CD4-positive, alpha-beta T cell treated with Interleukin-4 for 4 hours (primary cell): ENCODE measurements at regions not wholly inside any gene's neighbourhood (a gene's known extent, or its start where the extent isn't known, plus 50 kb on each side); places are given as distances from the start of the nearest gene placed in this dataset.

Experiments used
- DNase-seq: peaks from one replicate; pipeline ENCODE4 v3.0.0-alpha.2; 2020

DNA sequence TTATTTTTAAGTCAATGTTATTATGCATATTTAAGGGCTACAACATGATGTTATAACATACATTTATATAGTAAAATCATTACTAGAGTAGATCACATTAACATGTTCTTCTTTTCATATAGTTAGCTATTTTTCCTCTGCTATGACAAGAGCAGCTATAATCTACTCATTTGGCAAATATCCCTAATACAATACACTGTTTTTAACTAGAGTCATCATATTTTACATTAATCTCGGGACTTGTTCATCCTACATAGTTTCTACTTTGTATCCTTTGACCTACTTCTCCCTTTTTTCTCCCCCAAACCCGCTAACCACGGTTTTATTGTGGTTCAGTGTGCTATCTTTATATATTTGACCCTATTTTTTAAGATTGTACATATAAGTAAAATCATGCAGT lies 249.0 kb downstream of the EPM2A start:
- no peak for DNase-seq

DNA sequence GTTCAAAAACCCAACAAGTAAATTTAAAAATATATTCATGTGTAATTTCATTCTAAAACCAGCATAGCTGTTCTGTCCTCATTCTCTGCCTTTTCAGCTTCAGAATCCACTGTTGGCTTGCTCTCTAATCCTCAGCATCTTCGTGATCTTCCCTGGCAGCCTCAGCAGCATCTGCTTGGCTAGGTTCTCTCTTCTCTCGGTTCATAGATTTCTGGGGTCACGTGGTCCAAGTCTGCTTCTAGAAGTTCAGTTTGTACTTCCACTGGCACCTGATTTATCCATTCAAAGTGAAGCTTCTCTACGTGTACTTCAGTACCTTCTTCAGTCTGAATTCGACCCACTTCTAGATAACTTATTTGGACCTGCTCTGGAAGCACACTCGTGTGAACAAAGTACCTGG lies 245.7 kb downstream of the EPM2A start:
- no peak for DNase-seq

DNA sequence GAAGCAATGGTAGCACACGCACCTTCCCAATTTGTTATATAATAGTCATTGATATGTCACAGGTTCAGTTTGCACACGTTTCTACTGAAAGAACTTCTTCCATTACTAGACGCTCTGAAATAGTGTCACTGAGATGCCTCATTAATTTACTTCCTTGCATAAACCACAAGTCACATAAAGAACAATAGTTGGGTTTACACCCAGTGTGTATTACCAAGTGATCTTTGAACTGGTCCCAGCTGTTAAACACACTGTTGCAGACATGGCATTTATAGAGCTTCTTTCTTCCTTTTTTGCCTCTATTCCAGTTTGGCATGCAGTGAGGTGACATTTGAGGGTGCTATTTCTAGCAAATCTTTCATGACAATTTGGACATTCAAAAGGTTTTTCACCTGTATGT lies 245.3 kb downstream of the EPM2A start:
- no peak for DNase-seq

DNA sequence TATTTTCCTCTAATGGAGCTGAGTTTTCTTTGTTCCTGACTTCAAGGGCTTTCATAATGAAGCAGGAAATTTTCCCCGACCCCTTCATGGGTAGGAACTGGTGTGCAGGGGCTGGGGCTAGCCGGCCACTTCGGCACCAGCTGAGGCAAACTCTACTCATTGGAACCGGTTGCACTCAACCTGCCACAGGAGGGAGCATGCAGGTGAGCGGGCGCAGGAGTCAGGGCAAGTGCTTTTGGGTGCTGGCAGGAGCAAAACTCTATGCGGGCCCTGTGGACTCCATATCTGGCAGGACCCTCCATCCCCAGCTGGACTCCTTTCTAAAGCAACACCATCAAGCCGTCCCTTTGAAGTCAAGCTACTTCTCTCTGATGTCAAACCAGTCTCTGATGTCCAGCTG lies 244.2 kb downstream of the EPM2A start:
- no peak for DNase-seq

GRCh38 chr6:145497006-145497405 lies 238.3 kb downstream of the EPM2A start:
- no peak for DNase-seq

- DNase-seq, result no peak
These were observed 236.9 kb downstream of the EPM2A start for GRCh38 chr6:145498425-145498824.

DNA sequence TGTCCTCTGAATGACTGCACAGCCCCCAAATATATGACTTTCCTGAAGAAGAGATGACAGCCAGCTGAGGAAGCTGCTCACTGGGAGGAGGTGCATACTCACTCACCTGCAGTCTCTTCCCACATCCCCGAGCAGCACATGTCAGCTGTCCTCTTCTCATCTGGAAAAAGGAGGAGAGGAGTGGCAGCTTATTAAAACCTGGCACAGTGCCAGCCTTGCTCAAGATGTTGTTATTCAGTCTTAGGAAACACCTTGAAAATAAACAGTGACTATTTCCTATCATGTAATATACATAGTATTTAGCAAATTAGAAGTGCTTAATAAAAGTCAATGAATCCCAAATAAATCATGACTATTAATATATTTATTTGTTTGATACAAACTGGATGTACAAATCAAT lies 232.9 kb downstream of the EPM2A start:
- DNase-seq, result no peak

GRCh38 chr6:145506136-145506535 lies 229.2 kb downstream of the EPM2A start:
- no peak for DNase-seq

DNA sequence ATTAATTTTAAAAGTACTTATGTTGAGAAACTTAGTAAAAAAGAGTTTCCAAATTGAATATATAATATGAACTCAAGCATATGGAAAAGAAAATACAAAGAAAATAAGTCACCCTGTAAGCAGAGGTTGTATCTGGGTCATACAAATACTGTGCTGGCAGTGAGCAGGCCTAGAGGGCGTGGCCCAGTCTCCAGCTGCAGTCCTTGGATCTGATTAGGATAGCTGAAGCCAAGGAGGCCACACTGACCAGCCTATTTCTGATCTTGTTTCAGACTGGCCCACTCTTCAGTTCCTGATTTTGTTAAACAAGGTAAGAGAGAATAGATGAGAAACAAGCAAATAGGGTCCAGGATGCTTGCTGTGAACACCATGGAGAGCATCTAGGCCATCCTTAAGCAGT lies 228.8 kb downstream of the EPM2A start:
- DNase-seq, result no peak

GRCh38 chr6:145507239-145507638 lies 228.1 kb downstream of the EPM2A start:
- no peak for DNase-seq

DNA sequence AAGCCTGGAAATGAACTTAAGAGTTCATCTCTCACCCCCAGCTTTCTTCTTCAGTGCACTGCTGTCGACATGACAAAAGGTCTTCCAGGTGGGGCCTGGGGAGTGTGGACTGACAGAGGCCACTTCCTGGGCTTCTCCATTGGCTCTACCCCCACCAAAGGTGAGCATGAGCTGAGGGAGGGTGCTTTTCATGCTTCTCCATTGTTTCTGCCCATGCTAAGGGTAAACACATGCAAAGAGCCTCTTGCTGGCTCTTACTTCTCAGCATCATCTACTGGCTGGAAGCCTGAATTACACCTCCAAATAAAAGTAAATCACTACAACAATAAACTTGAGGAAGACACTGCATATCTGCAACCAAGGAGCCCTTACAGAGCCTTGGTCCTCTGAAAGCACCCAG lies 227.2 kb downstream of the EPM2A start:
- DNase-seq, result no peak

DNA sequence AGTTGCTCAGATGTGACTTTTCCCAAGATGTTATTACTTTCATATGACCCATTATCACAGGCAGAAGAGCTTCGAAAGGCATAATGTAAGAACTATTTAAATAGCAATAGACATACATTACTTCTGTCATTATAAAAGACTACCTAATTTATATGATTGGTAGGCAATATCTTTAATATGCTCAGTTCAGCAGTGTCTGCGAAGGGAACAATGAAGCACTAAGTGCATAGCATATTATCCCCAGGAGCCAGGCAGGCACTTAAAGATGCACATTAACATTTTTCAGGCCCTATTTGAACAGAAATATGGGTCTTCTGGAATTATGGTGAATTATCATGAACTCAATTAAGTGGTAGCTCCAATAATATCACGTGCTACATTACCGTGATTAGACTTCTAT lies 217.8 kb downstream of the EPM2A start:
- no peak for DNase-seq

GRCh38 chr6:145525038-145525437 lies 210.3 kb downstream of the EPM2A start:
- DNase-seq, result no peak

- no peak for DNase-seq
These were observed 205.7 kb downstream of the EPM2A start for GRCh38 chr6:145529582-145529981.

GRCh38 chr6:145530454-145530853 lies 204.9 kb downstream of the EPM2A start:
- DNase-seq, result no peak

DNA sequence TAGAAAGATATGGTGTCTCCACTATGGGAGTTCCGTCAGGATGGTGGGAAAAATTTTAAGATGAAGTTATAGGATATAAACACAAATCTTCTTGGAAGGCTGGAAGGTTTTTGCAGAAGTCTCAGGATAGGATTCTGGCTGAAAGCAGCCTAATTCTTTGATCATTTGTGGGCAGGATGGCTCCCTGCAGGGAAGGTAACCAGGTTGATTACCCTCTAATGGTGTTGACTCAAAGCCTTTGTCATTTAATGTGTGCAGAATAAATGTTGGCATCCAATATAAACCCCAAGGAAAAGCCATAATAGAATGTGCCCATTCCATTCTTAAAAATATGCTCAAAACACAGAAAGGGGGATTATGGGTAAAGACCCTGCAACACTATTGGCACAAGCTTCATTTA lies 204.3 kb downstream of the EPM2A start:
- DNase-seq, result no peak

DNA sequence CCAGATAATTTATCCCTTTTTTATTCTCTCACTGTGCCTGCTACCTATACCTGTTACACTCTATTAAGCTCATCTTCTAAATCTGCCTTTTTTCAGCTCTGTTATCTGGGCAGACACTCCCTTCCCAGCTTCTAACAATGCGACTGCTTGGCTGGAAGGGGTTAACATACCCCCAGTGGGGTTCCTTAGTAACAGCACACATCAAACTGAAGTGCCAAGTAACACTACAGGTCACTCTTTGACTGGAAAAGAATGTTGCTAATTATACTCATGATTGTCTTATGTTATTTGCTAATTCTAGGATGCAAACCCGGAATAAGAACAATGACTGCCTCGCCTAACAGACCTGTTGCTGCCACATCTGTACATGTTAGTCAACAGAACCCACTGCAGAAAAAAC lies 203.5 kb downstream of the EPM2A start:
- DNase-seq, result no peak

DNA sequence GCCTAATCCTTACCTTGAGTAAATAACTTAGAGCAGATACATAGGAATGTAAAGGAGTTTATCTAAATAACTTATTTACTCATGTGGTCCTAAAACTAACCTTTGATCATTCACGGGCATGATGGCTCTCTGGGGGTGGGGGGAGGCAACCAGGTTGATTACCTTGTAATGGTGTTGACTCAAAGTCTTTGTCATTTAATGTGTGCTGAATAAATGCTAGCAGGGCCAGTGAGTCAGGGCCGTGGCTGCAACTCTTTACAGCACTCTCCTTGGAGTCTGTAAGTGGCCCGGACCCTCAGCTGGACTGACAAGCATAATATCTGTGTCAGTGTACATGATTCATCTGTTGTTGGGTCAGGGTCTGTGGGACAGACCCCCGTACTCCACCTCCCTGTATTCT lies 203.0 kb downstream of the EPM2A start:
- DNase-seq, result no peak

DNA sequence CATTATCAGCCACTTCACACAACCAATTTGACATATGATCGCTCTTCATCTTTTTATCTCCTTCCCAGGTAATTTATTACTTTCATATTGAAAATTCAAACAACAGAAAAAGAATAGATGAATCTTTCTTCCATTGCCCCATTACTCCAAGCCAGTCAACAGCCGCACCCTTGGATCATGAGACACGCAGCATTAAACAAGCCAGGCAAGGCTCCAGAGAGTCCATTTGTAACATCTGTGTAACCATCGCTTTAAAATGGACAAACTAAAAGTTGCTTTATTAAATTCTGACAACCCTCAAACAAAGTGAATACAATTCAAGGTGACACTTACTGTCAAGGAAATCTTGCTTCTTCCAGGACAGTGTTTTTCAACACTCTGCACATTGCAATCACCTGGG lies 200.3 kb downstream of the EPM2A start:
- DNase-seq, result no peak

- no peak for DNase-seq
These were observed 196.3 kb downstream of the EPM2A start for GRCh38 chr6:145538989-145539388.

DNA sequence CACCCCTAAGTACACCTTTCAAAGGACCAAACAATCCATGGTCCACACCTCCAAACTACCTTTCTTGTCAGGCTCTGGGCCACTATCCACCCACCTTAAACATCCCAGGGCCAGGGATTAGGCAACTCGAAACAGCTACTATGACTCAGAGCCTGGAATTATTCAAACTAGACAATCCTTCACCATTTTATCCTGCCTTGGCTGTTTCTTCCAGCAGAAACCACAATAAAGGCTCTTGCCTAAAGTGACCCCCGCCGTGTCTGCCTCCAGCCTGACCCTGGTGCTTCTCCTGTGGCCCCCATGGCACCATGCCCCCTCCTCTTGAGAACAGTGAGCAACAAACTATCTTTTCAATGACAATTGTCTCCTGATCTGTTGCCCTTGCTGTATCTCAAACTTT lies 195.5 kb downstream of the EPM2A start:
- DNase-seq, result no peak

DNA sequence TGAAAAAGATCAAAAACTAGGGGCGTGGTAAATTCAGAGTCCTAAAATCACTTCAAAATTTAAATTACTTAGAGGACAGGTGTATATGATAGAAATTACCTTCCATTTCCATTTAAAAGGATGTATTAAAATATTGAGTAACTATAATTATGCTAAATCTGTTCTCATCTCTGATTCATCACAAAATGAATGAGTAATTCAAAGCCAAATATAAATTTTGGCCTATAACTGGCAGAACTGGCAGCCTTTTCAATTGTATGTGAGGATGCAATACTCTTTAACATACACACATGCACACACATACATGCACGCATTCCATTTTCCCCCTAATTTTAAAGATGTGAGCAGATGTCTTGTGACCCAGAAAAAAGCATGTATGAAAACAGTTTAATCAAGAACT lies 194.6 kb downstream of the EPM2A start:
- DNase-seq, result no peak

GRCh38 chr6:145544041-145544440 lies 191.3 kb downstream of the EPM2A start:
- DNase-seq, result no peak

DNA sequence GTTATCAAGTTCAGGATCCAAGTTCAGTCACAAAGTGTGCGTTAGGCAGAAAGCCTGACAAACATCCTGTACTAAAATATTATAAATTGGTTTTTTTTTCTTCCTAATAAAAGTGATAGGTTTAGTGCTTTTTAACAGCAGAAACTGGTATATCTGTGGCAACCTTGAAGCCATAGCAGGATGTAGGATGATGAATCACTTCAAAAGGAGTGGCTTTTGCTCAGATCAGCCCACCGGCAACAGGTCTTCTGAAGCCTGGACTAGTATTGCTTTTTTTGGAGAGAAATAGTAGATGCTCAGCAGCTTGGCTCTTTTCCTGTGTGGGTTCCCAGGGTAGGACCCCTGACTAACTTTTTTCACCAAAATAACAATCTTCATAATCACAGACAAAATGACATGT lies 190.8 kb downstream of the EPM2A start:
- no peak for DNase-seq

DNA sequence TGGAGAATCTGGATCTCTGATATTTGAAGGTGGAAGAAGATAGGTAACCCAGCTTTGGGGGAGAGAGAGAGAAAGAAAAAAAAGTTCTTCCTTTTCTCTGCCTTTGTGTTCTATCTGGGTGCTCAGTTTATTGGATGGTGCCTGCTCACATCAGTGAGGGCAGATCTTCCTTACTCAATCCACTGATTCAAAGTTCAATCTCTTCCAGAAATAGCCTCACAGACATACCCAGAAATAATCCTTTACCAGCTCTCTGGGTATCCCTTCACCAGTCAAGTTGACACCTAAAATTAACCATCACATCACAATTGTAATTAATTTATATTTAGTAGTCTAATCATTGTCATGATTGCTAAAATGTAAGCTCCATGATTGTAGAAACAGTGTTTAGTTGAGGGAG lies 189.1 kb downstream of the EPM2A start:
- no peak for DNase-seq

GRCh38 chr6:145547594-145548335 lies 187.6 kb downstream of the EPM2A start:
- no peak for DNase-seq
